SK-N-SH (cell line): ENCODE measurements at regions not wholly inside any gene's neighbourhood (a gene's known extent, or its start where the extent isn't known, plus 50 kb on each side); places are given as distances from the start of the nearest gene placed in this dataset.

Experiments used
- CTCF ChIA-PET: fragments of 300-600, 350-600 bp; formaldehyde crosslinking; extraction: SDS; loops from one replicate; lab custom pipeline; 2021; lab: Yijun Ruan, JAX
- POLR2A ChIA-PET: fragments of 350-600 bp; sonication (Branson Sonifier 250); formaldehyde crosslinking; extraction: SDS; loops from one replicate; lab custom pipeline; 2020; ENCODE audit warnings: antibody characterized with exemption, inconsistent platforms; lab: Yijun Ruan, JAX
- DNase-seq: peaks from one replicate; pipeline ENCODE4 v3.0.0; 2012
- H2AFZ ChIP-seq: fragments of 200-600 bp; sonication (generic); 2 replicates; pipeline ENCODE4 v1.8.1; 2016; ENCODE audit warnings: antibody characterized with exemption, mild to moderate bottlenecking, low read depth
- H3F3A ChIP-seq: fragments of 200-600 bp; sonication (generic); replicated peaks from 2 replicates; pipeline ENCODE3; 2016; ENCODE audit warnings: antibody characterized with exemption, mild to moderate bottlenecking; ENCODE audit not compliant: insufficient read depth
- H3K27ac ChIP-seq, 2 experiments: fragments of 200-500 bp in 1 of 2; fragments of 200-600 bp in 1 of 2; sonication (Bioruptor generic) in 1 of 2; sonication (generic), shearing (Covaris generic) in 1 of 2; 2 replicates each; pipeline versions ENCODE4 v1.5.1 to v1.6.1; 2014 to 2016; ENCODE audit warnings: low read depth in 2 of 2, inconsistent platforms in 1 of 2, low read length in 1 of 2, mild to moderate bottlenecking in 1 of 2, mixed read lengths in 1 of 2
- H3K27me3 ChIP-seq: fragments of 200-600 bp; sonication (generic), shearing (Covaris generic); 2 replicates; pipeline ENCODE4 v1.6.1; 2016; ENCODE audit warnings: mixed run types; ENCODE audit not compliant: insufficient read depth
- H3K36me3 ChIP-seq, 2 experiments: fragments of 200-500 bp in 1 of 2; fragments of 200-600 bp in 1 of 2; sonication (Bioruptor generic) in 1 of 2; sonication (generic) in 1 of 2; replicated peaks in 1 of 2; 2 replicates each; pipeline versions ENCODE3 to v1.5.1; 2014 to 2016; ENCODE audit warnings: low read length in 1 of 2, mild to moderate bottlenecking in 1 of 2; ENCODE audit not compliant: insufficient read depth in 2 of 2, control insufficient read depth in 1 of 2
- H3K4me1 ChIP-seq, 2 experiments: fragments of 200-500 bp in 1 of 2; fragments of 200-600 bp in 1 of 2; sonication (Bioruptor generic) in 1 of 2; sonication (generic), shearing (Covaris generic) in 1 of 2; 2 replicates each; pipeline versions ENCODE4 v1.5.1 to v1.6.1; 2014 to 2016; ENCODE audit warnings: low read depth in 1 of 2, low read length in 1 of 2, mixed run types in 1 of 2; ENCODE audit not compliant: insufficient read depth in 2 of 2, control insufficient read depth in 1 of 2
- H3K4me2 ChIP-seq: fragments of 200-600 bp; sonication (generic), shearing (Covaris generic); 2 replicates; pipeline ENCODE4 v1.6.1; 2017; ENCODE audit warnings: mixed run types
- H3K4me3 ChIP-seq, 2 experiments: fragments of 200-500 bp in 1 of 2; fragments of 200-600 bp in 1 of 2; sonication (Bioruptor generic) in 1 of 2; sonication (generic), shearing (Covaris generic) in 1 of 2; 2 replicates each; pipeline versions ENCODE4 v1.5.1 to v1.8.1; 2014 to 2016; ENCODE audit warnings: low read depth in 2 of 2, inconsistent platforms in 1 of 2, low read length in 1 of 2, mild to moderate bottlenecking in 1 of 2, mixed read lengths in 1 of 2, moderate library complexity in 1 of 2
- H3K79me2 ChIP-seq: fragments of 200-600 bp; sonication (generic); 2 replicates; pipeline ENCODE4 v1.8.1; 2017; ENCODE audit warnings: mild to moderate bottlenecking; ENCODE audit not compliant: insufficient read depth
- H3K9ac ChIP-seq: fragments of 200-600 bp; sonication (generic); 2 replicates; pipeline ENCODE4 v1.6.1; 2017; ENCODE audit warnings: mixed run types
- H3K9me2 ChIP-seq: fragments of 200-600 bp; sonication (generic); 2 replicates; pipeline ENCODE4 v1.6.1; 2017; ENCODE audit warnings: mixed run types
- H3K9me3 ChIP-seq: fragments of 200-600 bp; sonication (generic); 2 replicates; pipeline ENCODE4 v1.6.1; 2017; ENCODE audit warnings: mixed run types, mild to moderate bottlenecking, moderate library complexity
- H4K20me1 ChIP-seq: fragments of 200-600 bp; sonication (generic); 2 replicates; pipeline ENCODE4 v1.6.1; 2017; ENCODE audit warnings: mild to moderate bottlenecking, mixed run types; ENCODE audit not compliant: insufficient read depth
- CHD2 ChIP-seq: fragments of 150-350 bp; IDR thresholded peaks from 2 replicates; pipeline ENCODE4 v1.6.1; 2018; ENCODE audit warnings: low read length; ENCODE audit not compliant: partially characterized antibody
- CTCF ChIP-seq: fragments of 200-600 bp; sonication (generic); IDR thresholded peaks from 2 replicates; pipeline ENCODE4 v1.6.1; 2017; ENCODE audit warnings: antibody characterized with exemption, mild to moderate bottlenecking, moderate library complexity
- ELF1 ChIP-seq: IDR thresholded peaks from 2 replicates; pipeline ENCODE4 v1.4.0; 2012
- EP300 ChIP-seq, 2 experiments: IDR thresholded peaks; 2 replicates each; pipeline versions ENCODE4 v1.4.0 to v1.6.1; 2012; ENCODE audit warnings: borderline replicate concordance in 1 of 2, low read depth in 1 of 2, low read length in 1 of 2
- FOSL2 ChIP-seq: IDR thresholded peaks from 2 replicates; pipeline ENCODE4 v1.4.0; 2012; ENCODE audit warnings: low read depth, mild to moderate bottlenecking, moderate library complexity, borderline replicate concordance
- FOXM1 ChIP-seq: IDR thresholded peaks from 2 replicates; pipeline ENCODE4 v1.4.0; 2012; ENCODE audit warnings: low read depth, mild to moderate bottlenecking
- GATA2 ChIP-seq: sonication (generic); formaldehyde crosslinking; IDR thresholded peaks from 2 replicates; pipeline ENCODE4 v1.5.0; 2020; ENCODE audit warnings: mild to moderate bottlenecking, missing genetic modification reagents
- IRF3 ChIP-seq: fragments of 150-350 bp; IDR thresholded peaks from 2 replicates; pipeline ENCODE4 v1.6.1; 2016; ENCODE audit warnings: mild to moderate bottlenecking, low read depth, low read length
- JUND ChIP-seq: IDR thresholded peaks from 2 replicates; pipeline ENCODE4 v1.4.0; 2012
- MEF2A ChIP-seq: IDR thresholded peaks from 2 replicates; pipeline ENCODE4 v1.4.0; 2012; ENCODE audit warnings: low read depth, borderline replicate concordance
- NFIC ChIP-seq: IDR thresholded peaks from 2 replicates; pipeline ENCODE4 v1.4.0; 2012; ENCODE audit warnings: borderline replicate concordance
- RAD21 ChIP-seq: IDR thresholded peaks from 2 replicates; pipeline ENCODE4 v1.6.1; 2012; ENCODE audit warnings: mild to moderate bottlenecking, low read length
- RCOR1 ChIP-seq: fragments of 150-350 bp; IDR thresholded peaks from 2 replicates; pipeline ENCODE4 v1.6.1; 2017; ENCODE audit warnings: antibody characterized with exemption, low read length
- SIN3A ChIP-seq: IDR thresholded peaks from 2 replicates; pipeline ENCODE4 v1.6.1; 2012; ENCODE audit warnings: low read depth, mild to moderate bottlenecking, low read length, moderate library complexity, borderline replicate concordance
- TAF1 ChIP-seq: IDR thresholded peaks from 2 replicates; pipeline ENCODE4 v1.6.1; 2012; ENCODE audit warnings: low read depth, mild to moderate bottlenecking, low read length, moderate library complexity, borderline replicate concordance
- TCF12 ChIP-seq: IDR thresholded peaks from 2 replicates; pipeline ENCODE4 v1.4.0; 2012
- USF2 ChIP-seq: fragments of 150-350 bp; IDR thresholded peaks from 2 replicates; pipeline ENCODE4 v1.6.1; 2017; ENCODE audit warnings: antibody characterized with exemption, low read length, low read depth, borderline replicate concordance
- YY1 ChIP-seq: IDR thresholded peaks from 2 replicates; pipeline ENCODE4 v1.4.0; 2012; ENCODE audit warnings: low read depth, mild to moderate bottlenecking
- WGBS: methylation state at CpG from one replicate; pipeline ENCODE4 v1.1.6; 2017; ENCODE audit warnings: low lambda C conversion rate; 5-methylcytosine and 5-hydroxymethylcytosine counted together

- WGBS: 13% methylated on average over 1 of the region's 2 CpGs
- Histone ChIP-seq H3K9me2 (no peaks in the 10 kb centered on the region), H3K27me3 (no peaks in the 10 kb centered on the region), H3K9me3 (no peaks in the 10 kb centered on the region), H3K27ac (no peak overlapping the region), H2AFZ (no peak overlapping the region), H3K79me2 (no peaks in the 10 kb centered on the region), H3F3A (no peaks in the 10 kb centered on the region), H3K36me3 (no peaks in the 10 kb centered on the region), H3K4me1 (no peaks in the 10 kb centered on the region), H3K4me3 (no peak overlapping the region), H4K20me1 (no peaks in the 10 kb centered on the region), H3K4me2 (no peak overlapping the region), H3K9ac (no peak overlapping the region)
- no peak for DNase-seq
- ChIA-PET CTCF (interaction anchor here (1.0 kb wide), 1 partner anchor 21 kb away, joined by 3 read pairs; no protein-coding TSS in a partner anchor), POLR2A (no interaction called here)
- no peak for TF ChIP-seq TCF12
- no peak for TF ChIP-seq RCOR1
- no peak for TF ChIP-seq FOXM1
- TF ChIP-seq TAF1: no peak
- TF ChIP-seq JUND: no peak
- no peak for TF ChIP-seq SIN3A
- TF ChIP-seq EP300 (IDR thresholded peaks at IDR 0.05; ENCODE audit: borderline replicate concordance in 1 of 2, low read depth in 1 of 2, low read length in 1 of 2): no peak
- TF ChIP-seq CHD2: no peak
- TF ChIP-seq CTCF: no peak
- no peak for TF ChIP-seq GATA2 (CRISPR knock-in tag)
- TF ChIP-seq USF2: no peak
- no peak for TF ChIP-seq IRF3
- no peak for TF ChIP-seq YY1
- TF ChIP-seq FOSL2: no peak
- no peak for TF ChIP-seq MEF2A
- TF ChIP-seq NFIC: no peak
- TF ChIP-seq RAD21: no peak
- no peak for TF ChIP-seq ELF1
These were observed 98.8 kb downstream of the OLFM4 start for GRCh38 chr13:53127373-53127772.
